GM23338 (cell line): ENCODE measurements at regions not wholly inside any gene's neighbourhood (a gene's known extent, or its start where the extent isn't known, plus 50 kb on each side); places are given as distances from the start of the nearest gene placed in this dataset.
"Not testable (repeated sequence)": the region's sequence is repeated elsewhere in the genome, so short reads cannot be mapped to it uniquely, and the experiment has no call there.

Experiments
- EZH2 ChIP-seq: fragments of 200-600 bp; sonication (generic); IDR thresholded peaks from one replicate; pipeline ENCODE4 v1.8.0; 2017; ENCODE audit warnings: antibody characterized with exemption, mild to moderate bottlenecking, low read depth; ENCODE audit not compliant: unreplicated experiment
- EZH2phosphoT487 ChIP-seq: fragments of 200-600 bp; sonication (generic); IDR thresholded peaks from one replicate; pipeline ENCODE4 v1.8.1; 2018; ENCODE audit warnings: antibody characterized with exemption; ENCODE audit not compliant: unreplicated experiment
- JUNB ChIP-seq: IDR thresholded peaks from one replicate; pipeline ENCODE4 v1.6.1; 2016; ENCODE audit warnings: antibody characterized with exemption; ENCODE audit not compliant: unreplicated experiment
- TF ChIP-seq, protein P1 (sequence below), 2 experiments: fragments of 200-600 bp in 1 of 2; sonication (generic) in 1 of 2; conservative IDR thresholded peaks; 2 replicates each; pipeline versions ENCODE4 v1.5.1 to v1.6.1; 2016 to 2017; ENCODE audit warnings: antibody characterized with exemption in 2 of 2, low read depth in 2 of 2, mild to moderate bottlenecking in 2 of 2, moderate library complexity in 1 of 2

DNA sequence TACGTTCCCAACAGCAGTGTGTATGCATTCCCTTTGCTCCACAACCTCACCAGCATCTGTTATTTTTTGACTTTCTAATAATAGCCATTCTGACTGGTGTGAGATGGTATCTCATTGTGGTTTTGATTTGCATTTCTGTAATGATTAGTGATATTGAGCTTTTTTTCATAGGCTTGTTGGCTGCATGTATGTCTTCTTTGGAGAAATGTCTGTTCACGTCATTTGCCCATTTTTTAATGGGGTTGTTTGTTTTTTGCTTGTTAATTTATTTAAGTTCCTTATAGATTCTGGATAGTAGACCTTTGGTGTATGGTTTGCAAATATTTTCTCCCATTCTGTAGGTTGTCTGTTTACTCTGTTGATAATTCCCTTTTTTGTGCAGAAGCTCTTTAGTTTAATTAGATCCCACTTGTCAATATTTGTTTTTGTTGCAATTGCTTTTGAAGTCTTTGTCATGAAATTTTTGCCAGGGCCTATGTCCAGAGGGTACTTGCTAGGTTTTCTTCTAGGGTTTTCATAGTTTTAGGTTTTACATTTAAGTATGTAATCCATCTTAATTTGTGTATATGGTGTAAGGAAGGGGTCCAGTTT, 141.5 kb upstream of the PGRMC2 start:
- TF ChIP-seq, protein P1, sequence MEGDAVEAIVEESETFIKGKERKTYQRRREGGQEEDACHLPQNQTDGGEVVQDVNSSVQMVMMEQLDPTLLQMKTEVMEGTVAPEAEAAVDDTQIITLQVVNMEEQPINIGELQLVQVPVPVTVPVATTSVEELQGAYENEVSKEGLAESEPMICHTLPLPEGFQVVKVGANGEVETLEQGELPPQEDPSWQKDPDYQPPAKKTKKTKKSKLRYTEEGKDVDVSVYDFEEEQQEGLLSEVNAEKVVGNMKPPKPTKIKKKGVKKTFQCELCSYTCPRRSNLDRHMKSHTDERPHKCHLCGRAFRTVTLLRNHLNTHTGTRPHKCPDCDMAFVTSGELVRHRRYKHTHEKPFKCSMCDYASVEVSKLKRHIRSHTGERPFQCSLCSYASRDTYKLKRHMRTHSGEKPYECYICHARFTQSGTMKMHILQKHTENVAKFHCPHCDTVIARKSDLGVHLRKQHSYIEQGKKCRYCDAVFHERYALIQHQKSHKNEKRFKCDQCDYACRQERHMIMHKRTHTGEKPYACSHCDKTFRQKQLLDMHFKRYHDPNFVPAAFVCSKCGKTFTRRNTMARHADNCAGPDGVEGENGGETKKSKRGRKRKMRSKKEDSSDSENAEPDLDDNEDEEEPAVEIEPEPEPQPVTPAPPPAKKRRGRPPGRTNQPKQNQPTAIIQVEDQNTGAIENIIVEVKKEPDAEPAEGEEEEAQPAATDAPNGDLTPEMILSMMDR (conservative IDR thresholded peaks at IDR 0.05; ENCODE audit: low read depth in 2 of 2) = not testable (repeated sequence)
- not testable (repeated sequence) for TF ChIP-seq EZH2phosphoT487, EZH2, JUNB
